ENCODE measurements at regions not wholly inside any gene's neighbourhood (a gene's known extent, or its start where the extent isn't known, plus 50 kb on each side); places are given as distances from the start of the nearest gene placed in this dataset.

- H3K79me2 ChIP-seq, result no peaks in the 10 kb centered on the region
- H3K36me3 ChIP-seq (ENCODE audit: control insufficient read depth, insufficient read depth, low read length), result no peaks in the 10 kb centered on the region
- H3K4me2 ChIP-seq (ENCODE audit: low read length), result no peak overlapping the region
- no peak overlapping the region for H2AFZ ChIP-seq
- TF ChIP-seq, protein P1, sequence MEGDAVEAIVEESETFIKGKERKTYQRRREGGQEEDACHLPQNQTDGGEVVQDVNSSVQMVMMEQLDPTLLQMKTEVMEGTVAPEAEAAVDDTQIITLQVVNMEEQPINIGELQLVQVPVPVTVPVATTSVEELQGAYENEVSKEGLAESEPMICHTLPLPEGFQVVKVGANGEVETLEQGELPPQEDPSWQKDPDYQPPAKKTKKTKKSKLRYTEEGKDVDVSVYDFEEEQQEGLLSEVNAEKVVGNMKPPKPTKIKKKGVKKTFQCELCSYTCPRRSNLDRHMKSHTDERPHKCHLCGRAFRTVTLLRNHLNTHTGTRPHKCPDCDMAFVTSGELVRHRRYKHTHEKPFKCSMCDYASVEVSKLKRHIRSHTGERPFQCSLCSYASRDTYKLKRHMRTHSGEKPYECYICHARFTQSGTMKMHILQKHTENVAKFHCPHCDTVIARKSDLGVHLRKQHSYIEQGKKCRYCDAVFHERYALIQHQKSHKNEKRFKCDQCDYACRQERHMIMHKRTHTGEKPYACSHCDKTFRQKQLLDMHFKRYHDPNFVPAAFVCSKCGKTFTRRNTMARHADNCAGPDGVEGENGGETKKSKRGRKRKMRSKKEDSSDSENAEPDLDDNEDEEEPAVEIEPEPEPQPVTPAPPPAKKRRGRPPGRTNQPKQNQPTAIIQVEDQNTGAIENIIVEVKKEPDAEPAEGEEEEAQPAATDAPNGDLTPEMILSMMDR (IDR thresholded peaks at IDR 0.05), result no peak
- H3K27ac ChIP-seq, result no peak overlapping the region
- no peaks in the 10 kb centered on the region for H3K27me3 ChIP-seq (ENCODE audit: control insufficient read depth, insufficient read depth, low read length)
- H3K9me3 ChIP-seq (ENCODE audit: control insufficient read depth, low read length), result no peaks in the 10 kb centered on the region
- H3K4me1 ChIP-seq, result no peaks in the 10 kb centered on the region
- H3K4me3 ChIP-seq (ENCODE audit: low read depth, low read length), result no peak overlapping the region
- H3K9ac ChIP-seq, result no peak overlapping the region
Observed at GRCh38 chr3:82005266-82005665, 243.8 kb upstream of the GBE1 start.

GRCh38 chr3:82004266-82004665 lies 242.8 kb upstream of the GBE1 start:
- Histone ChIP-seq H2AFZ (no peak overlapping the region), H3K27me3 (ENCODE audit: control insufficient read depth, insufficient read depth, low read length) (no peaks in the 10 kb centered on the region), H3K79me2 (no peaks in the 10 kb centered on the region), H3K4me3 (ENCODE audit: low read depth, low read length) (no peak overlapping the region), H3K27ac (no peak overlapping the region), H3K36me3 (ENCODE audit: control insufficient read depth, insufficient read depth, low read length) (no peaks in the 10 kb centered on the region), H3K4me2 (ENCODE audit: low read length) (no peak overlapping the region), H3K4me1 (no peaks in the 10 kb centered on the region), H3K9ac (no peak overlapping the region), H3K9me3 (ENCODE audit: control insufficient read depth, low read length) (no peaks in the 10 kb centered on the region)
- TF ChIP-seq, protein P1 (IDR thresholded peaks at IDR 0.05), result no peak

- no peaks in the 10 kb centered on the region for H3K4me1 ChIP-seq
- no peak overlapping the region for H3K4me3 ChIP-seq (ENCODE audit: low read depth, low read length)
- H3K79me2 ChIP-seq, result no peaks in the 10 kb centered on the region
Observed at GRCh38 chr3:82002986-82003642, 241.7 kb upstream of the GBE1 start.

GRCh38 chr3:82002491-82002890 lies 241.0 kb upstream of the GBE1 start:
- H3K27ac ChIP-seq, result no peak overlapping the region
- H3K9me3 ChIP-seq (ENCODE audit: control insufficient read depth, low read length), result no peaks in the 10 kb centered on the region
- no peaks in the 10 kb centered on the region for H3K27me3 ChIP-seq (ENCODE audit: control insufficient read depth, insufficient read depth, low read length)
- no peak overlapping the region for H3K4me3 ChIP-seq (ENCODE audit: low read depth, low read length)
- H3K9ac ChIP-seq, result no peak overlapping the region
- H2AFZ ChIP-seq, result no peak overlapping the region
- no peak overlapping the region for H3K4me2 ChIP-seq (ENCODE audit: low read length)
- TF ChIP-seq, protein P1 (IDR thresholded peaks at IDR 0.05), result no peak
- H3K36me3 ChIP-seq (ENCODE audit: control insufficient read depth, insufficient read depth, low read length), result no peaks in the 10 kb centered on the region
- H3K79me2 ChIP-seq, result no peaks in the 10 kb centered on the region
- H3K4me1 ChIP-seq, result no peaks in the 10 kb centered on the region

More at GRCh38 chr3:82002986-82003642, 241.7 kb upstream of the GBE1 start:
- Histone ChIP-seq H3K4me2 (ENCODE audit: low read length) (no peak overlapping the region), H2AFZ (no peak overlapping the region), H3K36me3 (ENCODE audit: control insufficient read depth, insufficient read depth, low read length) (no peaks in the 10 kb centered on the region), H3K9me3 (ENCODE audit: control insufficient read depth, low read length) (no peaks in the 10 kb centered on the region), H3K27me3 (ENCODE audit: control insufficient read depth, insufficient read depth, low read length) (no peaks in the 10 kb centered on the region), H3K9ac (no peak overlapping the region), H3K27ac (no peak overlapping the region)
- TF ChIP-seq, protein P1 (IDR thresholded peaks at IDR 0.05), result no peak
